ENCODE measurements at regions not wholly inside any gene's neighbourhood (a gene's known extent, or its start where the extent isn't known, plus 50 kb on each side); places are given as distances from the start of the nearest gene placed in this dataset.

GRCh38 chr13:85362980-85363379, 436.2 kb downstream of the SLITRK6 start:
- TF ChIP-seq, protein P1, sequence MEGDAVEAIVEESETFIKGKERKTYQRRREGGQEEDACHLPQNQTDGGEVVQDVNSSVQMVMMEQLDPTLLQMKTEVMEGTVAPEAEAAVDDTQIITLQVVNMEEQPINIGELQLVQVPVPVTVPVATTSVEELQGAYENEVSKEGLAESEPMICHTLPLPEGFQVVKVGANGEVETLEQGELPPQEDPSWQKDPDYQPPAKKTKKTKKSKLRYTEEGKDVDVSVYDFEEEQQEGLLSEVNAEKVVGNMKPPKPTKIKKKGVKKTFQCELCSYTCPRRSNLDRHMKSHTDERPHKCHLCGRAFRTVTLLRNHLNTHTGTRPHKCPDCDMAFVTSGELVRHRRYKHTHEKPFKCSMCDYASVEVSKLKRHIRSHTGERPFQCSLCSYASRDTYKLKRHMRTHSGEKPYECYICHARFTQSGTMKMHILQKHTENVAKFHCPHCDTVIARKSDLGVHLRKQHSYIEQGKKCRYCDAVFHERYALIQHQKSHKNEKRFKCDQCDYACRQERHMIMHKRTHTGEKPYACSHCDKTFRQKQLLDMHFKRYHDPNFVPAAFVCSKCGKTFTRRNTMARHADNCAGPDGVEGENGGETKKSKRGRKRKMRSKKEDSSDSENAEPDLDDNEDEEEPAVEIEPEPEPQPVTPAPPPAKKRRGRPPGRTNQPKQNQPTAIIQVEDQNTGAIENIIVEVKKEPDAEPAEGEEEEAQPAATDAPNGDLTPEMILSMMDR (IDR thresholded peaks at IDR 0.05): no peak
- TF ChIP-seq EP300 (IDR thresholded peaks at IDR 0.05; ENCODE audit: low read depth) (no peak), POLR2AphosphoS5 (IDR thresholded peaks at IDR 0.05) (no peak), POLR2A (IDR thresholded peaks at IDR 0.05) (no peak)
